HG03159 (cell line): ENCODE measurements at regions not wholly inside any gene's neighbourhood (a gene's known extent, or its start where the extent isn't known, plus 50 kb on each side); places are given as distances from the start of the nearest gene placed in this dataset.
"Not testable (repeated sequence)": the region's sequence is repeated elsewhere in the genome, so short reads cannot be mapped to it uniquely, and the experiment has no call there.

ENCODE experiments used
- ATAC-seq: cut with Tn5 transposase; IDR thresholded peaks from one replicate; pipeline ENCODE4 v1.9.1; 2021; ENCODE audit warnings: mild to moderate bottlenecking, moderate library complexity; ENCODE audit not compliant: unreplicated experiment

GRCh38 chr9:42239445-42240260, 56.2 kb downstream of the SPATA31A6 start:
- ATAC-seq = not testable (repeated sequence)

DNA sequence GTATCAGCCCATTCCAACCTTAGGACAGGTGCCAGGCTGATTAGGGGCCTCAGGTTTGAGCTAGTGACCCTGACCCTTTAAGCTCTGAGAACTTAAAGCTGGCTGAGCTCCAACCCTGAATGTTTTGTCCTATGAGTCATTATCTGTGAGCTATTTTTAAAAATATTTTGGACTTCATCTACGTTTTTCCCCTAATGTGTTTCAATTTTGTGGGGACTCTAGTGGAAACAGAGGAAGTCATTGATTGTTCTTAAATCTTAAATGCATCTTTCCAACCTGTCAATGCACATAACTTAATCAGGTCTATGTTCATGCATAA, 56.8 kb downstream of the SPATA31A6 start:
- ATAC-seq = not testable (repeated sequence)

DNA sequence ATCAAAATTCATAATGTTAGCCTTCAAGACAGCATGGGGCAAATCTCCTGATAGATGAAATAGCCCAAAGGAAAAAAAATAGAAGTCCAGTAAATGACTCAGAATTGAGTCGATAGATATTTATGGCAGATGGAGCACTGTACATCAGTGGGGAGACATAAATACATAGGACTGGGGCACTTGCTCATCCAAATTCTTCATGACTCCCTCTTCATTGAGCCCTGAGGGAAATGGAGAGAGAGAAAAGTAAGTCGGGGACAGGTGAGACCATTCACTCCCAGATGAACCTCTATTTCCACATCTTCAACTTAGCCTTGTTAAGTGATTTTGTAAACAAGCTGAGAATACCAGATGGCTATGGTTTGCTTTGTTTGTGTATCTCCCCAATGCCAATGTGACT, 59.8 kb downstream of the SPATA31A6 start:
- not testable (repeated sequence) for ATAC-seq

DNA sequence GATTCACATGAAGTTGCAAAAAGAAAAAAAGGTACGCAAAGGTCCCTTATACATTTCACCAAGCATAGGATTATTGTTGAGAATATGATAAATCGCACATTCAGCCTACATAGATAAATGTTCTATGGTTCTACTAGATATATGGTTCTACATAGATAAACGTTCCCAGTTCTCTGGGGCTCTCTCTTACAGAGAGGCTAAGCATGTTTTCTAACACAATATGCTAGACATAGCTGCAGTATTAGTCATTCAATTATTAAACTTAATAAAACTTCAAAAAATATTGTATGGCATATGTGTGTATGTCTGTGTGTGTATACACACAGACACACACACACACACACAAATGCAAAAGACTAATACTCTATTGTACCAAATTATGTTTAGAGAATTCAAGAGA, 60.4 kb downstream of the SPATA31A6 start:
- not testable (repeated sequence) for ATAC-seq

- not testable (repeated sequence) for ATAC-seq
Measured at GRCh38 chr9:42268729-42269128, 85.3 kb downstream of the SPATA31A6 start.

- not testable (repeated sequence) for ATAC-seq
Measured at GRCh38 chr9:42269171-42269570, 85.7 kb downstream of the SPATA31A6 start.

DNA sequence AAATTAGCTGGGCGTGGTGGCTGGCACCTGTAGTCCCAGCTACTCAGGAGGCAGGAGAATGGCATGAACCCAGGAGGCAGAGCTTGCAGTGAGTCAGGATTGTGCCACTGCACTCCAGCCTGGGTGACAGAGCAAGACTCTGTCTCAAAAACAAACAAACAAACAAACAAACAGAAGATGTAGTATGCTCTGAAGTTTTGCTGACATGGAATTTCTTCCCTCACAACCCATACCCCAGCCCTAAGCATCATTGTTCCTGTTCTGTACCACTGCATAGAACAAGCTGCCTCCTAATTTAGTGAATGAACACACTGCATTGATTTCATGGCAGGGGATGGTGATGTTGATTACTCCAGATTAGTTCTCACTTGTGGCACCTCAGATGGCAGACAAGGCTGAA, 89.7 kb downstream of the SPATA31A6 start:
- ATAC-seq = not testable (repeated sequence)

GRCh38 chr9:42275141-42275540, 91.7 kb downstream of the SPATA31A6 start:
- ATAC-seq = no peak

DNA sequence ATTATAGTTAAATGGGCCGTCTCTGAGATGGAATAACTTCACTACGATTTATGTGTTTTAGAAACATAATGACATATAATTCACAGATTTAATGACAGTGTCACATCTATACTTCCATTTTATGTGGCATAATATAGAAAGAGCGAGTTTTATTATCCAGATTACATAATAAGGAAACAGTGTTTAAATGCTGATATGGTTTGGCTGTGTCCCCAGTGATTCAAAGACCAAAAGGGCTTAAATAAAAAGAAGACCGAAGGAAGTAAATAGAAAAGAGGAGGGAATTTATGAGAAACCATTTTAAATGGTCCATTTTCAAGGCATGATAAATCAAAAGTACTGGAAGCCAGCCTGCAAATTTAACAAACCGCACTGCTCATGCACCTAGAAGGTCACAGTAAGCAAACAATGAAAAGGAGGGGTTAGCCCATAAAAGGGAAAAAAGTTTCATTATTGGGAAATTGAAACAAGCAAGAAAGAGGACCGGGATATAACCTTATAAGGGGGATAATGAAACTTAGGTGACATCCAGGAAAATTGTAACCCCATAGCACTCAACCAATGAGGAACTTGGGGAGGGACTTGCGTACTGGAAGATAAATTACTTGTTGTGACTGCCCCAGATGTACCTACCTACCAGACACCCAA, 99.2 kb downstream of the SPATA31A6 start:
- ATAC-seq = not testable (repeated sequence)

DNA sequence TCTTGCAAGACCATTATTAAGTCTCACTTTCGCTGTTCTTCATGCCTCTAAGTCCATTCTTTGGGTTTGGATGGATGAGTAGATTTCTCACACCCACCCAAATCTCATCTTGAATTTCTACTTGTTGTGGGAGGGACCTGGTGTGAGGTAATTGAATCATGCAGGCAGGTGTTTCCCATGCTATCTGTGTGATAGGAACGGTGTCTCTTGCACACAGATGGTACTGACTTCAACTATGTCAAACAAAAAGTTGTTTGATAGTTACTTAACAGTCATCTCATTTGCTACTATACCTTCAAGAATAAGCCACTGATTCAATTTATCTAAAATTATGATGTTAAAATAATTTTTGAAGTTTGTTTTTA, 99.7 kb downstream of the SPATA31A6 start:
- ATAC-seq = not testable (repeated sequence)

GRCh38 chr9:42286145-42286845, 102.8 kb downstream of the SPATA31A6 start:
- ATAC-seq = not testable (repeated sequence)

DNA sequence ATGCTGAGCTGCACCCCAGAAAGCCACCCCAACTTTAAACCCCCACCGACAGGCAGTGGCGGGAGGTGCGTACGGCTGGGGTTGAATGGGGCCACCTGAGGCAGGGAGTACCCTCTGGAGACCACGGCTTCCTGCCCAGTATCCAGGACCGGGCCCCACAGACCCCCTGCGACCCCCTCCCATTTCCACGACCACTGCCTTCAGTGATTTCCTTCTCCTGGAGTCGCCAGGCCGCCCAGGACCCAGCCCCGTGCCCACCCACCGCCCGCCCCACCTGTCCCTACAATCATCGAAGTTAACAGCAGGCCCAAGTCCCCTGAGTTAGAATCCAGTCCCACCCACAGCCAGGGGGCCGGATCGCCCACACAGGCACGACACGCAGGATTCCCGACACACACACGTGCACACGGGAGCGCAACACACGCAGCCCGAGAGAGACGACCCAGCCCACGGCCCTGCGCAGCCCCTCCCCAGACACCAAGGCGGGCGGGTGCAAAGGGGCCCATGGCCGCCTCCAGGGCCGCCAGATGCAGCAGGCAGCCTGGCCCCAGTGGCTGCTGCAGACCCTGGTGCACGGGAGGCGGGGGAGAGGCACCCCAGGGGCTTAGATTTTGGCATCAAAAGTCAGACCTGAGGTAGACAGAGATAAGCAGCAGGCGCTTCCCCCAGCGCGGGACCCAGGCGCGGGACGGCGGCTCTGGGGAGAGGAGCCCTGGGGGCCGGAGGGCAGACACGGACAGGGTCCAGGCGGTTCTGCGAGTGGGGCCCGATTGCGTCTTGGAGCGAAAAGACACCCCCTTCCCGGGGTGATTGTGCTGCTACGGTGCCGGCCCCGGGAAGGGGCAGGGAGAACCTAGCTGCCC, 104.8 kb downstream of the SPATA31A6 start:
- not testable (repeated sequence) for ATAC-seq

DNA sequence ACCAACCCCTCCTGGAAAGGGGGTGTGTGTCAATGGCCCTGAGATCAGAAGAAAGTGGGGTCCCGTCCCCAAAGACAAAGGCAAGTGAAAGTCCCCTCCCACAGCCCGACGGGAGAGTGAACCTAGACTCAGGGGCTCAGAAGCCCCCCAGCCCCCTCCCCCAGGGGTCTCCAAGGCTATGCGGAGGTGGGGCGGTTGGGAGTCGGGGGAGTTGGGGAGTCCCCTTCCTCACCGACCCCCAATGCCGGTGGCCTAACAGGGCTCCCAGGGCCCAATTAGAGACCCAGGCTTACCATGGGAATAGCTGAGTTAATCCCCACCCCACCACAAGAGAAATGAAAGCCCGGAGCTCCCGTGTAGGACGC, 105.4 kb downstream of the SPATA31A6 start:
- not testable (repeated sequence) for ATAC-seq

DNA sequence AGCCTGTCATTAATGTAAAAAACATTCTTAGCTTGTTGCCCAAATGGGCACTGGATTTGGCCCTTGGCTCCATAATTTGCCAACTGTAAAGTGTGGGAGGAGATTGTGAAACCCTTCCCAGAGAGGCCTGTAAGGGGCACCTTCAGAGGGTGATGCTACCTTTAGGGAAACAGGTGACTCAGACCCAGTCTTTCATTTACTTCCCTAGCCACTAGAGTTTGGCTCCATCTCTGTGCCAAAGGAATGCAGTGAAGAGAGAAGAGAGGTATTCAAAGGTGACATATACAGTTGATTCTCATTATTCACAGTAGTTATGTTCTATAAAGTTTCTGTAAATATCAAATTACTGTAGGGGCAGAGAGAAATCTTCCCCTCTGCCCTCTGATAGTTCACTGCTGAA, 116.7 kb downstream of the SPATA31A6 start:
- ATAC-seq = not testable (repeated sequence)

- not testable (repeated sequence) for ATAC-seq
Measured at GRCh38 chr9:42306625-42307024, 123.2 kb downstream of the SPATA31A6 start.

DNA sequence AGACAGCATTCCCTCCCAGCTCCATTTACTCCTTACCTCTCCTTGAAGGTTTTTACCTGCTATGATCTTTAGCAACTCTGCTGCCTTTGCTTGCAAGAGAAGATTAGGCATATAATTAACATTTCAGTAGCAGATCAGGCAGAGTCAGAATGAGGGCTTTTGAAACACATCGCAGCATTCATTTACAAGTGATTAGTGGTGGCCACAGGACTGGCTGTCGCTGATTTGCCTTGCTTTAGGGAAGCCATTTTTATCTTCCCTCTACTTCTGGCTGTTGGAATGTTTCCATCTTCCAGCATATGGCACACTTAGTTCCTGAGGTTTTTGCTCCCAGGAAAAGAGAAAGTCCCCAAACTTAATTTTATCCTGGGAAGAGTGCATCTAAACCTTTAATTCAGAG, 124.0 kb downstream of the SPATA31A6 start:
- ATAC-seq = not testable (repeated sequence)

DNA sequence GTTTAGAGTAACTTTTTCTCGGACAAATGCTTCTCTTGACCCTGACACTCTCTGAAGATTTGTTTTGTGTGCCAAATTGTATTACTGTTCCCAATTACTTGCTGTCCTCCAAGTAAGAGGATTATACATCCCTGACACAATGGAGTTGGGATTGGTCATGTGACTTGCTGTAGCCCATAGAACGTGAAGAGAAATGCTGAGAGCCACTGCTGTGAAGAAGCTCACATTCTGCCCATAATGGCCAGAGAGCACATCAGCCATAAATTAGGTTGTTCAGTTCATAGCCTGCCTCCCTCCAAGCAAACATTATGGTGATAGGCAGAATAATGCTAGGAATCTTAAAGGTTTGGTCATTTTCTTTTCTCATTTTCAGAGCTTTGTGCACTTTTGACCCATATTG, 127.5 kb downstream of the SPATA31A6 start:
- ATAC-seq = not testable (repeated sequence)

- ATAC-seq = not testable (repeated sequence)
Measured at GRCh38 chr9:42316026-42316425, 132.6 kb downstream of the SPATA31A6 start.

DNA sequence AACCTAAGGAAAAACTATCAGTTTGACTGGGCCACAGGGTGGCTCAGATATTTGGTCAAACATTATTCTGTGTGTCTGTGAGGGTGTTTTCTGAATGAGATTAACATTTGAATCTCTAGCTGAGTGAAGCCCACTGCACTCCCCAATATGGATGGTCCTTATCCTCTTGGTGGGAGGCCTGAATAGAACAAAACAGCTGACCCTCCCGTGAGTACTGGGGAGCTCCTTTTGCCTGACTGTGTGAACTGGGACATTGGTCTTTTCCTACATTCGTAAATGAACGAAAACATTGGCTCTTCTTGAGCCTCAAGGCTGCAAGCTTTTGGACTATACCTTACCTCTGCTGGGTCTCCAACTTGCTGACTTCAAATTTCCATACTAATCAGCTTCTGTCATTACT, 134.2 kb downstream of the SPATA31A6 start:
- ATAC-seq = not testable (repeated sequence)

DNA sequence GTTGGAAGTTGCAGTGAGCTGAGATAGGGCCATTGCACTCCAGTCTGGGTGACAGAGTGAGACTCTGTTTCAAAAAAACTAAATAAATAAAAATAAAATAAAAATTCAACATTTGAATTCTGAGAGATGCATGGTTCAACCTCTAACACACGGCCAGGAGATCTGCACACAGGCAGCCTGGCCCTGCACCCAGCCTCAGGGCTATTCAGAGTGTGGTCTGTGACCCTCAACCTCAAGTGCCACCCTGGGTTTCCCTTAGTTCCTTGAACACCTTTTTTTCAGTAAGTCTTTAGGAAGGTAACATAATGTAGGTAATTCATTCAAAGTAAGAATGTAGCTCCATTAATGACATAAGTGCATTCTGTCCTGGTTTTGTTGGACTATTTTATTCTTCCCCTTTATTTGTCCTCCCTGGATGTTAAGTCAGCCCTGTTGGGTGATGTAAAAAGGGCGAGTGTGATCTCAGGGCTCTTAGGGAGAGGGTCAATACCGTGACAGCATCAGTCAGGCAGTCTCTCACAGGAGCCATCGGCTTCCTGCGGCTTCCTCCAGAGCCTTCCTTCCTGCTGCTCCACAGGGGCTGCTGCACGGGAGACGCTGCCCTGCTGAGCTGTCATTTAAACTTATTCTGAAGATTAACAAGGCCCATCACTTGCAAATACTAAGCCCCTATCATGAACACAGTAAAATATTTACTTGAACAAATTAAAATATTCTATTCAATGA, 139.8 kb downstream of the SPATA31A6 start:
- not testable (repeated sequence) for ATAC-seq
